ENCODE measurements at regions not wholly inside any gene's neighbourhood (a gene's known extent, or its start where the extent isn't known, plus 50 kb on each side); places are given as distances from the start of the nearest gene placed in this dataset.

DNA sequence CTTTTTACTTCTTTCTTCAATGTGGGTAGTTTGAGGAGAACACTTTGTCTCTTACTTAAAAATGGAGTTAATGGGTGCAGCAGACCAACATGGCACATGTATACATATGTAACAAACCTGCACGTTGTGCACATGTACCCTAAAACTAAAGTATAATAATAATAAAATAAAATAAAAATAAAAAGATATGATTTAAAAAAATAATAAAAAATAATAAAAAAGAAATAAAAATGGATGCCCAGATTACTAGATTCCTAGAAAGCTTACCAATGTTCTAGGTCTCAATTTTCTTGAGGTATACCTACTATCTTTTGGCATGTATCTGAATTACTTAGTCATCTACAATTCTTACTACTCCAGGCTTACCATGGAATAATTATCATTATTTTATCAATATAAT, 2001.6 kb upstream of the CDH9 start:
- CTCF ChIA-PET: no interaction called here
- Histone ChIP-seq H3K27me3 (ENCODE audit: control insufficient read depth in 2 of 2, insufficient read depth in 2 of 2, low read length in 2 of 2) (no peaks in the 10 kb centered on the region), H3K4me1 (ENCODE audit: control insufficient read depth, extremely low read depth, insufficient read depth, low read length) (no peaks in the 10 kb centered on the region), H4K20me1 (replicated peaks; ENCODE audit: control insufficient read depth, extremely low read depth, insufficient read depth, low read length) (no peaks in the 10 kb centered on the region), H3K4me2 (ENCODE audit: insufficient read depth, low read length) (no peak overlapping the region), H3K4me3 (replicated peaks in 1 of 3; ENCODE audit: insufficient read depth in 1 of 3, low read depth in 1 of 3, low read length in 3 of 3) (no peak overlapping the region), H3K36me3 (ENCODE audit: control insufficient read depth in 2 of 2, extremely low read depth in 1 of 2, insufficient read depth in 2 of 2, low read length in 2 of 2) (no peaks in the 10 kb centered on the region), H3K9me1 (replicated peaks; ENCODE audit: control insufficient read depth, extremely low read depth, insufficient read depth, low read length) (no peaks in the 10 kb centered on the region), H3K9me3 (replicated peaks; ENCODE audit: control insufficient read depth, insufficient read depth, low read length) (peaks cover 2% of the 10 kb centered on the region), H3K9ac (replicated peaks; ENCODE audit: extremely low read depth, insufficient read depth, low read length) (no peak overlapping the region), H2AFZ (ENCODE audit: low read depth, low read length) (no peak overlapping the region), H3K27ac (ENCODE audit: insufficient read depth, low read depth, low read length) (no peak overlapping the region), H3K79me2 (ENCODE audit: control insufficient read depth, insufficient read depth, low read length) (no peaks in the 10 kb centered on the region)
- TF ChIP-seq JUN (IDR thresholded peaks at IDR 0.05; ENCODE audit: borderline replicate concordance, insufficient read depth, insufficient read length, low read depth) (no peak), GATA2 (IDR thresholded peaks at IDR 0.05; ENCODE audit: insufficient read depth, insufficient read length, low read depth, low read length) (no peak), FOS (IDR thresholded peaks at IDR 0.05; ENCODE audit: borderline replicate concordance, insufficient read depth, low read length) (no peak), POLR2AphosphoS5 (IDR thresholded peaks at IDR 0.05; ENCODE audit: insufficient read depth, low read depth, low read length) (no peak), POLR2A (IDR thresholded peaks at IDR 0.05; ENCODE audit: low read depth, low read length) (no peak), MAX (IDR thresholded peaks at IDR 0.05; ENCODE audit: insufficient read depth, insufficient read length) (no peak), EZH2 (IDR thresholded peaks at IDR 0.05; ENCODE audit: borderline replicate concordance, low read depth, low read length, severe bottlenecking) (no peak), MYC (IDR thresholded peaks at IDR 0.05; ENCODE audit: low read depth, low read length) (no peak), CTCF (IDR thresholded peaks at IDR 0.05; ENCODE audit: extremely low read depth in 1 of 2, insufficient read depth in 1 of 2, low read depth in 1 of 2, low read length in 2 of 2) (no peak)
- no TSS peak for BruUV-seq (replicated peaks)
- POLR2A ChIA-PET: no interaction called here
- no peak for DNase-seq (ENCODE audit: low read depth, low spot score)
- dilution Hi-C loops (cut with MboI; ENCODE audit: extremely low pct_ligation_motif_present, low sequenced_read_pairs): no loop called here
- intact Hi-C loops (cut with micrococcal nuclease): no loop called here
- FAIRE-seq: no peak

Measured in endothelial cell of umbilical vein (primary cell).